T1000 (cell line): ENCODE measurements at regions not wholly inside any gene's neighbourhood (a gene's known extent, or its start where the extent isn't known, plus 50 kb on each side); places are given as distances from the start of the nearest gene placed in this dataset.
"Not testable (repeated sequence)": the region's sequence is repeated elsewhere in the genome, so short reads cannot be mapped to it uniquely, and the experiment has no call there.

Experiments
- DNase-seq: peaks from one replicate; lab custom pipeline; 2025; ENCODE audit warnings: mixed read lengths; lab: John Stamatoyannopoulos, UW

DNA sequence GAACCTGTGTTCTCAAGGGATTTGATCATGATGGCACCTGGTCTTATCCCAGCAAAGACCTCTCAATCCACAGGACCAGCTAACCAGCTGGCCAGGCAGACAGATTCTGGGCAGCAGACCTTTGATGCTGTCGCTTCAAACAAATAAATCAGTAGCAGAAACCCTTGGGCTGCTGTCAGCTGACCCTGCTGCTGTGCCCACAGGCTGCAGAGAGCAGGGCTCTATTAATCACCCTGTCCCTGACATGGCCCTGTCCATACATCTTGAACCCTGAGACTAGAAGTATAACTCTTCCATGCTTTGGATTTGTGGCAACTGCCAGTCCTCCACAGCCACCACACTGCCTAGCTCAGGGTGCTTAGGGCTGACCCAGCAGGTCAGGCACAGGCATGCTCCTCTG is 244.1 kb upstream of the PODXL start:
- no peak for DNase-seq

DNA sequence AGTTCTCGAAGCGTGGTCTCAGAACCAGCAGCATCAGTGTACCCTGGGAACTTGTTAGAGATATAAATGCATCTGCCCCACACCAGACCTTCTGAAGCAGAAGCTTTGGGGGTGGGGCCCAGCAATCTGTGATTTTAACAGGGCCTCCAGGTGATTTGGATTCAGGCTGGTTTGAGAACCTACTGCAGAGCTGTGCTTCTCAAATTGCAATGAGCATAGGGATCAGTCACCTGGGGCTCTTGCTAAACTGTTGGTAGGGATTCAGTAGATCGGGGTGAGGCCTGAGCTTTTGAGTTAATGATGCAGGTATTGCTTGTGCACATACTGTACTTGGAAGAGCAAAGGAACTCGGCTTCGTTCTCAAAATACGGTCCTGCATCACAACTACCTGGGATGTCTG is 243.6 kb upstream of the PODXL start:
- DNase-seq, result no peak

DNA sequence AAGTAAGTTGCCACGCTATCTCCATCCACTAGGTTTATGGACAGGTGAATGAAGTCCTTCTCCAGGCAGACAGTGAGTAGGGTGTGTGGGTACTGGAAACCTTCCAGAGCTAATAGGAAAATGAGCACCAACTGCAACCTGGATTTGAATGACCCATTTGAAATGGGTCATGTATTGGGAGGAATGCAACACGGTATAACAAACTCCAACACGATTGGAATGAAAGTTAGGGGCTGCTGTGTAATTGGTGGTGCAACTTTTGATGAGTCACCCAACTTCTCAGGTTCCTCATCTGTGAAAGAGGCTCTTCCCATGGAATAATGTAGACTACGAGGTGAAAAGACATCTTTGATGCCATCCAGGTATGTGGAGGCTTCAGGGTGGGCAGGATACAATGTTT is 241.4 kb upstream of the PODXL start:
- no peak for DNase-seq

DNA sequence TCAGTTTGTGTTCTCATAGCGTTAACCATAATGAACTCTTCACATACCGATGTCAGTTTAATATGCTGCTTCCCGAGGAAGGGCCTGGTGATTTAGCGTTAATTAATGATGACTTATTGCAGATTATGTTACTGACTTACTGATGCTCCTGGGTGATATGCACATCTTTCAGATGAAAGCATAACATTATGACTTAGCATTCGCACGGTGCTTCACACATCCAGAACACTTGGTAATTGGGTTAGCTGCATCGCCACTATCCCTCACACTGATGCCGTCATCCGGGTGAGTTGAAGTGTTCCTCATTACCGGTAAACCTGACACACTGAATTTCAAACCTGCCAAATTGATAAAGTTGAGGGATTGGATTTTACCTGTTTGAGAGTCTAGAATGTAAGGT is 239.0 kb upstream of the PODXL start:
- no peak for DNase-seq

DNA sequence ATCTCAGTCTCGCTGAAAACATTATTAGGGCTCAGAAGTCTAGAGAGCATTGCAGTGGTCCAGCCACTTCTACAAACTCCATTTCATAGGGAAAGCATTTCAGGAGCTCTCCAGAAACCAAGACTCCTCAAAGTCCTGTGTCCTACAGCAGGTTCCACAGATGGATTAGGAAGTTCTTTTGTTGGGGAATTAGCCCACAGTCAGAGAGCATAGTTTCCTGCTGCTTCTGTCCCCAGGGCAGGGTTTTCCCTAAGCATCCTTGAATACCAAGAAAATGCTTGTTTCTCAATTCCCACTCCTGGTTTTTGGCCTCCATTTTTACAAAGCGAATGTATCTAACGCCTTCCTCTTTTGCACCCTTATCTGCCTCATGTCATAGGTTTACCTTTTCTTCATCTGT is 235.9 kb upstream of the PODXL start:
- DNase-seq, result no peak

DNA sequence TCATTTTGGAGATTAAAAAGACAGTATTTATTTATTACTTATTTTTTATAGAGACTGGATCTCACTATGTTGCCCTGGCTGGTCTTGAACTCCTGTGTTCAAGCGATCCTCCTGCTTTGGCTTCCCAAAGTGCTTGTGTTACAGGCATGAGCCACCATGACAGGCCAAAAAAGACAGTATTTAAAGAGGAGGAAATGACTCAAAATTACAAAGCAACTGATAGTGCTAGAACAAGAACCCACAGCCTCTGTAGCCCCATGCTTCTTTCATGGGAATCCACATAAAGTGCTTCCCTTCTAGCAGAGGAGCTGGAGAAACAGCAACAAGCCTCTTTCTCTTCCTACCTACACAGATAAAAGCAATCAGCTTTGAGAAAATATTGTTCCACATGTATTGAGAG is 230.7 kb upstream of the PODXL start:
- DNase-seq, result no peak

DNA sequence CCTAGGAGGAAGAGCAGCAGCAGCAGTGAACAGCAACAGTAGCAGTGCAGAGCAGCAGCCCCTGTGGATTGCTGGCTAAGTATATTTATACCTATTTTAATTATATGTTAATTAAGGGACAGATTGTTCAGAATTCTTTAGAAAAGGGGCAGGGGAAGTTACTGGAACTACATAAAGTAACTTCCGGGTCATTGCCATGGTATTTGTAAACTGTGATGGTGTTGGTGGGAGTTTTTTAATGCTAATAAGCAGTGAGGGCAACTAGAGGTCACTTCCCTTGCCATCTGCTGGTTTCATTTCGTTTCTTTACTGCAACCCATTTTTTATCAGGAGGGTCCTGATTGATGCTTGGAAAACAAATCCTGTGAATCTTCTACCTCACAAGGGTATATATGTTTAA is 229.8 kb upstream of the PODXL start:
- DNase-seq, result no peak

DNA sequence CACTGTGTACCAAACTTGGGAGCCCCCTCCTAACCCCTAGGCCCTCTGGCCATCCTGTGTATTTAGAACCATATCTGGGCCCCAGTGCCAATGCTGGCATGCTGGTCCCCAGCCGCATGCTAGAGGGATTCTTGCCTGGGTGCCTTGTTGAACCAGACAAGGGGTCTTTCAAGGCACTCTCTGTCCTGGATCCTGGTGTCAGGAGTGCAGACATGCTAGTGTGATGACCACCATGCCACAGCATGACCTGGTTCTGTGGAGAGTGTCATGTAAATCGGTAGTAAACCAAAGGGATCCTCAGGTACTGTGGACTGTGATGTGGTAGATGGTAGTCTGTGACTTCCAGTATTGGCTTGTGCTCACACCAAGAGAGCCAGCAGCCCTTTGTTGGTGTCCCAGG is 222.2 kb upstream of the PODXL start:
- no peak for DNase-seq

DNA sequence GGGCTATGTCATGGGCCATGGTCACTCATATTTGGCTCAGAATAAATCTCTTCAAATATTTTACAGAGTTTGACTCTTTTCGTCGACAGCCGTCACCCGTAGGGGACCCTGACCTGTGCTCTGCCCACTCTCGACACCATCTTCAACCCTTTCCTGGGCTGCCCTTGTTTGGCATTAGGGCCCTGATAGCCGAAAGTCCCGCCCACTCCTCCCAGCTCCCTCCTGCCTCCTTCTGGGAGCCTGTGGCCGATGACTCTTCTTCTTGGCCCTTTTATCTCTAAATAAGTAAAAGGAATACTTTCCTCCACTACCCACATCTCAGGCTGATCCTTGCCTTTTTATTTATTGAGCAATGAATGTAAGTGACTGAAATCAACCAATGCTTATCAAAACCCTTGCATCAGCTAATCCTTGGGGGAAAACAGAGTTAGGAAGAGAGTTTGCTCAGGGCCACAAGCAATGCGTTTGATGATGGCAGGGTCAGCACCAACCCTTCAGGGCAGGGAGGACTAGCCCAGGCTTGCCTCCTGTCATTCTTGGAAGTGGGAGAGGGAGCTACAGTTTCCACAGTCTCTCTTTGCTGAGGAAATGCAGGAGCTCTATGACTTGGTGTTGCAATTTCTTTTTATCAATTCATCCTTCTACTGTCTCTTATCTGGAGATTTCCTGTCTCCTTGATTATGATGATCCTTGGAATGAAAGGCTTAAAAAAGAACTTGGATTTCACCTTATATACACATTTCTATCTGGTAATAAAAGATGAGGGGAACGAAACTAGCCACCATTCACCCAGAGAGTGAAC is 218.2 kb upstream of the PODXL start:
- DNase-seq, result no peak

DNA sequence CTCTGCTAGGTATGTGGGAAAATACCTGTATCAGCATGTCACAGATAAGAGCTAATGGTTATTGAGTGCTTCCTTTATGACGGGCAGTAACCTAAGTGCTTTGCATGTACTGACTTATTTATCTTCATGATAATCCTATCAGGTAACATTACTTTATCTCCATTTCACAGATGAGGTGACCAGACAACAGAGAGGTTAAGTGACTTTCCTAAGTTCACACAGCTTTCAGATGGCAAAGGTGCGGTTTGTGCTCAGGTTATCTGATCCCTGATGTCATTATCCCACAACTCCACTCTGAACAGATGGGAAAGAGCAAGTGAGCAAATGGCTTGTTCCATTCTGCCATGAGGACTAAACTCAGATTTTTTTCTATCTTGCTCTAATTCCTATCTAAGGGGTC is 217.0 kb upstream of the PODXL start:
- no peak for DNase-seq

DNA sequence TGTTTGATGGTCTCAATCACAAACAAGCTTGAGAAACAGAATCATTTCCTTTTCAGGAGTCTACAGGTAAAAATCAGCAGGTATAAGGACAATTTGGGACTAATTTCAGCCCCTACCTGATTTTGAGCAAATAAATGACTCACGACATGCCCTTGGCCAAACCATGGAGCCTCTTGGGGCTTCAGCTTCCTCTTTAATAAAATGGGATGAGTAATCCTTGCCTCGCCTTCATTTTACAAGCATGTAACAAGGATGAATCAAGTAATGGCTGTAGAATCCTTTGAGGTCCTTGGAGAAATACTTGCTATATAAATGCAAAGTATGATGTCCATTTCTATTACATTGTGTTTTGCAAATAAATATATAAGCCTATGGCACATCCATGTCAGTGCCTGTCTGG is 212.8 kb upstream of the PODXL start:
- DNase-seq, result no peak

DNA sequence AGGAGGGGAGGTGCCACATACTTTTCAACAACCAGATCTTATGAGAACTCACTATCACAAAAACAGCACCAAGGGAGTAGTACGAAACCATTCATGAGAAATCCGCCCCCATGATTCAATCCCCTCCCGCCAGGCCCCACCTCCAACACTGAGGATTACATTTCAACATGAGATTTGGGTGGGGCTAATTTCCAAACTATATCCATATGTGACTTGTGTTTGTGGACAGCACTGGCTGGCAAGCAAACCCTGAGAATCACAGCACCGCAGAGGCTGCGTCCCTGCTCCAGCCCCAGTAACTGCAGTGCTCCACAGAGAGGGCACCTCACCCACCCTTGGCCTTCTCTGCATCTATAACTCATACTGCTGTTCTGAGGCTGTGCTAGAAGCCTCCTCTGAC is 211.2 kb upstream of the PODXL start:
- DNase-seq, result no peak

DNA sequence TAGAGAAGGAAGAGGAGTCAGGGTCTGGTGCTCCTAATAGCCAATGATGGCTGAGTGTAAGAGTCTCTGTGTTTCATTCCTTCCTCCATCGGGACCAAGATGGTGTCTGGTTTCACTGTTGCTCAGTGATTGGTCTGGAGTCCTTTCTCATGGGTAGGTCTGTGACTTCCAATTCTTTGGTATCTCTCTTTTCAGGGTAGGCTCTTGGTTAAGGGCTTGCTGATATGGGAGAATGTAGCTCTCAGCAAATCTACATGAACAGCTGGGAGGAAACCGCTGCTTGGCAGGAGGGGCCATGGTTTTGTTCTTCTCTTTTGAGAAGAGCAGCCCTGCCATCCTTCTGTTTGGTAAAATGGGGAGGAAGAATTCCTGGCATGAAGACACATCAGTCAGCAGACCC is 209.1 kb upstream of the PODXL start:
- no peak for DNase-seq

DNA sequence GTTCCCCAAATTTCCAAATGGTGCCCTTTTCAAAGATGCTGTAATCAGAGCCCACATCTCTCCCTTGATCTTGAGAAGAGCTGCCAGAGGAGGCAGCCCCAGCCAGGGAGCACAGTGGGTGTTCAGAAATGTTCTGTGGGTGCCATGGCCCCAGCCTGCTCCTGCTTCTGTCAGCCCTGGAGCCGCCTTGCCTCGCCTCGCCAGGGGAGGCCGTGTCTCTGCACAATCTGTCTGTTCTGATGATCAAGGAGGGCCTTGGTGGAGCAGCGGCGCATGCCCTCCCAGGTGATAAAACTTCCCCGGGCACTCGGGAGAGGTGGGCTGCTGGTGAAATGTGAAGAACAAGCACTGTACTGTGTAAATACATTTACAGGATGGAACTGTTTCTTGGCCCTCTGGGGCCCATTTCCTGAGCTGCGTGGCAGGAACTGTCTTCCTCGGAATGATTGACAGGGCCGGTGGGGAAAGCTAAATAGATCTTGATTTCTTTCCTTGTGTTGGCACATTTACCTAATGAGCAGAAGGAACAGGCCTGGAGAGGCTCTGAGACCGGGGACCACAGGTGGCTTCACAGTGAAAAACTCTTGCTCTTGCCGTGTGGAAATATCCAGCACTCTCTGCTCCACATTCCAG is 207.8 kb upstream of the PODXL start:
- no peak for DNase-seq

DNA sequence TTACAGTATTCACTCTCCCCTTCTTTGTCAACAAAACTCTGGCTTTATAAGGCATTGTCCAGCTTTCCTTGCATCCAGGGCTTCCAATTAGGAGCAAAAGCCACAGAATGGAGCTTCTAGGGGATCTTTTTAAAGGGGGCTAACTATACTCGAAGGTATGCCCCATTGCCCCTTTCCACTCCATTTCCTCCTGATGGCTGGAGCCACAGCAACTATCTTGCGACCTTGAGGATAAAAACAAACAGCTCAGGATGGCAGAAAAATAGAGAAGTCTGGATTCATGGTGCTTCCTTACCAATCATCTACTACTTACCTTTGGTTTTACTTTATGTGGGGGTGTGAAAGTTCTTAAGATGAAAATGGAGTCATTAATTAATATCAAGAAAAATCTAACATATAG is 206.3 kb upstream of the PODXL start:
- DNase-seq, result no peak

DNA sequence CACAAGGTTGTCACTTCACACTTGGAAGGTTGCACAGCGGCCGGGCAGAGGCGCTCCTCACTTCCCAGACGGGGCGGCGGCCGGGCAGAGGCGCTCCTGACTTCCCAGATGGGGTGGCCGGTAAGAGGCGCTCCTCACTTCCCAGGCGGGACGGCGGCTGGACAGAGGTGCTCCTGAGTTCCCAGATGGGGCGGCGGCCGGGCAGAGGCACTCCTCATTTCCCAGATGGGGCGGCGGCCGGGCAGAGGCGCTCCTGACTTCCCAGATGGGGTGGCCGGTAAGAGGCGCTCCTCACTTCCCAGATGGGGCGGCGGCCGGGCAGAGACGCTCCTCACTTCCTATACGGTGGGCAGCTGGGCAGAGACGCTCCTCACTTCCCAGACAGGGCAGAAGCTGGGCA is 199.4 kb upstream of the PODXL start:
- DNase-seq, result not testable (repeated sequence)

DNA sequence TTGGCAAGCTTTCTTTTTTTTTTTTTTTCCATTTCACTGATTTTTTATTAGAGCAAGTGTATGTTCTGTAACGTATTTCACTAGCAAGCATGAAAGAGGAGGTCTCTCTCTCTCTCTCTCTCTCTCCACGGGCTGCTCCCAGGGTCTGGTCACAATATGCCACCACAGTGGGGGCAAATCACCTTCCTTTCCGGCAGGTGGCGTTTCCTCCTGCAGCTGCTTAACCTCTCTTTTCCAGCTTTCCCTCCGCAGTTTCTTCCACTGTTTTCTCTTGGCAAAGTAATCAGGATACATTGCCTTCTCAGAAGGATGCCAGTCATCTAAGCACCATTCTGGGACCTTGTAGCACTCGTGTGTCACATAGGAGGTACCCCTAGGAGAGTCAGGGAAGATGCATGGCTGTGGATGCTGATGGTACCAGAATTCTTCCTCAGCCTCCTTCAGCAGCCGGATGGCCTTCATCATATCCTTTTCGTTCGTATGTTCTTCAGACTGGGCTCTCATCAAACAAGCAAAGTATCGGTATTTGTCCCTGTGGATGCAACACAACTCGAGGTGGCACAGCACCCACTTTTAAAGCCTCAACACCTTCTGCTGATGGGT is 197.3 kb upstream of the PODXL start:
- no peak for DNase-seq

DNA sequence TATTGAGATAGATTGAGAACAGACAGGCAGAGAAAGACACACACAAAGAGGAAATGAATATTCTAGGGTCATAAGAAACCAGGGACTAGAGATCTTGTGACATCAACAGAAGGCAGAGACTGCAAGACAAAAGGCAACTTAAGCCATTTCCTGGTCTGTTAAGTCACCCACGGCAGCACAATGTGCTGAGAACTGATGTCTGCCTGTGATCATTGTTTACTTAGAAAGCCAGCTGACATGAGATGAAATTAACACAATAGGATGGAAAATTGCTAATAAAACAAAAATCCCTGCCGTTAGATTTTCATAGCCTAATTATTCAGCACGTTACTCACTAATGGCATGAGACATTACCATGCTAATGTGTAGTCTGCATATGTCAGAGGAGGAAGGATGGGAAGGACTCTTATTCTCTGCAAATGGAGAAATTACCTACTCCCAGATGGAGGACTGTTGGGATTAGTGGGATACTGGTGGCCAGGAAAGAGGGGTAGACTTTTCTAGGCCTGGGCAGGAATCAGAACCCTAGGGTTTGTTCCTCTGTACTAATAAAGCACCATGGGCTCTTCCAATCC is 191.3 kb upstream of the PODXL start:
- DNase-seq, result no peak

DNA sequence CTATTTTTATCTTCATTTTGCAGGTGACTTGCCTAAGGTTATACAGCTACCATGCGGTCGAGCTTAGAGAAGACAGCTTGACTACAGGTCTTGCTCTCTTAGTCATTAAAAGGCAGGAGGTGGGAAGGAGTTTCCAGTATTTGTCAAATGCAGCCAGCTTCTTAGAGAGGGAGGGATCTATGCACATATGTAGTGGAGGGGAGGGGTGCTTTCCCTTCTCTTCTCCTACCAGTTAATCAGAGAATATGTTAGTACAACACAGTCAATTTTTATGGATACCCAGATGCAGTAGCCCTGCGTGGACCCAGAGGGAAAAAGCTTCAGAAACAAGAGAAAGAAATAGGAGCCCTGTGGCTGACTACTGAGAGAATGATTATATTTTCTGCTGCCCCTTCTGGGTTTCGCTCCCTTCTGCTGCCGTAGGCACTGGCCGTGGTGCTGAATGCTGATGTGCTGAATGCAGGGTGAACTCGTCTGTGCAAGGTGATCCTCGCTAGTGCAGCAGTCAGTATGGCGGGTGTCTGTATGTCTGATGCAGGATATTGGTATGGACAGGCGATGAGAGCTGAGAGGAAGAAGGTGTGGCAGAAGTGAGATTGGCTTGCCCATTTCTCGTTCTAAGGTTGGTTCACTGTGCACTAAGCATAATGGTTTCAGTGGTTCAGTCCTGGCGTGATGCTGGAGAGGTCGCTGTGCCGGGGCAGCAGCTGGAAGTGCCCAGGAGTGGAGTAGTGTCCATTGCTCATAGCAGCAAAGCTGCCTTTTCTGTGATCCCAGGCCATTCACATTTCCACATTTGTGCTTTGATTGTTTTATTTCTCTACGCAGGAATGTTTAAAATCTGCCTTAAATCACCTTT is 189.2 kb upstream of the PODXL start:
- DNase-seq, result no peak

DNA sequence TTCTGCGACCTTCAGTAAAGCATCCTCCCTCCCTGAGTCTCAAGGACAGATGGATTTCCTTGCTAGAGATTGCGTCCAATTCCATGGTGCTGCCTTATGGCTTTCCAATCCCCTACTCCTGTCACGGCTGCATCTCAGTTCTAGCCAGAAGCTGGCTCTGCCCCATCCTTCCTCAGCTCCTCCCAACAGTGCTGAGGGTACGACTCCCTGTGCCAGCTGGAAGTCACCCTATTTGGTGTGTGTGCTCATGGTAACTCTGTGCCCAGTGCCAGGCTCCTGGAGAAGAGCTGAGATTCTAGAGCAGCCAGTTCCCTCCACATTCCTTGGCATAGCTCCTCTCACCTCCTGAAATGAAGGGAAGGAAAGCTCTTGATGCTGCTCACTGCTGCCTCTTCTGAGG is 185.0 kb upstream of the PODXL start:
- no peak for DNase-seq

DNA sequence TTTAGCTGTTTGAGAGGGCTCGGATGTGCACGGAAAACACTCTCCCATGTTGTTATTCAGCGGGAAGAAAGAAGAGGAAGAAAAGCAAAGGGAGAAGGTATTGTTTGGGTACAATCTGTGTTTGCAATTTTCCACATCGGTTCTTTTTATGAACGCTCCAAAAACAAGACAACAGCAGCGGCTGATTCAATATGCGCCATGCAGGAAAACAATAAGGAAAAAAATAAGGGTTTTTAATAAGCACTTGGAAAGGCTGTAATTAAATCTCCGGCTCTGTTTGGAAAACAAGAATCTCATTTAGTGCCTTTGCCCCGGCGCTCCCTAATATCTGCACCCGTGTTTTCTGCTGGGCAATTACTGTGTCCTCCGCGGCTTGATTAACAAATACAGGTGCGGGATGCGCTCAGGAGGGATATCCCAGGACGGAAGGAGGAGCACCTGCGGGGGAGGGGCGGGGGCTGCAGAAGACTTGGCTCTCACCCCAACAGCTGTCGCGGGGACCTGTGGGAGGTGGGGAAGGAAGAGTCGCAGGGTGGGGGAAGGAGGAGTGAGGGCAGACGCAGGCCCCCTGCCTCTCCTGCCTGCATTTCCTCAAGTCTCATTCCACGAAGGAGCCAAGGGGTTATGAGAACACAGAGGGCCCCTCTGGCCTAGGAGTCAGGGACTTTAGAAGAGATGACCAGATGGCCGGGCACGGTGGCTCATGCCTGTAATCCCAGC is 181.5 kb upstream of the PODXL start:
- no peak for DNase-seq

DNA sequence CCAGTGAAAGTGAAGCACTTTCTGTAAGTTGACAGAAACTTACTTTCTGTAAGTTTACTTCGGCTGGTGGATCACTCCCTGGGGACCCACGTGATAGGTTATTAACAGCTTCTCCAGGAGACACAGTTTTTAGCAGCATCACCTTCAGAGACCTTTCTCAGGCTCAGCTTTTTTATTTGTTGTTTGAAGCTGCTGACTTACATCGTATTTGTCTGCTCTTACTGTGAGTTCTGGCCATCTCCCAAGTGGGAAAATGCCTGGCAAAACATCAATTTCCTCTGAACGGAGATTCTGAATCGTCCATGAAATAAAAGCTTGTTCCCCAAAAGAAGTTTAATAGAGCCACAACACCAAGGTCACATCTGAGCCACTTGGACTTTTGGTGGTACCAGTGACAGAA is 178.7 kb upstream of the PODXL start:
- DNase-seq, result no peak
